PFSK-1 (cell line): ENCODE measurements at regions not wholly inside any gene's neighbourhood (a gene's known extent, or its start where the extent isn't known, plus 50 kb on each side); places are given as distances from the start of the nearest gene placed in this dataset.

Experiments
- FOXP2 ChIP-seq: optimal IDR thresholded peaks from 2 replicates; pipeline ENCODE3; 2011; ENCODE audit warnings: borderline replicate concordance, control low read depth, inconsistent platforms; ENCODE audit not compliant: insufficient read depth; ENCODE audit errors: extremely low read length, extremely low read depth
- POLR2AphosphoS5 ChIP-seq: IDR thresholded peaks from 2 replicates; pipeline ENCODE4 v1.6.1; 2012; ENCODE audit warnings: low read depth, mild to moderate bottlenecking, control low read depth, low read length, moderate library complexity
- REST ChIP-seq, 2 experiments: IDR thresholded peaks; 2 replicates each; pipeline versions ENCODE4 v1.6.1 to v1.8.0; 2011 to 2012; ENCODE audit warnings: low read depth in 2 of 2, low read length in 2 of 2, control low read depth in 1 of 2, inconsistent platforms in 1 of 2, mild to moderate bottlenecking in 1 of 2, moderate library complexity in 1 of 2; ENCODE audit not compliant: insufficient read depth in 1 of 2
- SIN3A ChIP-seq: IDR thresholded peaks from 2 replicates; pipeline ENCODE4 v1.6.1; 2012; ENCODE audit warnings: mild to moderate bottlenecking, low read length, moderate library complexity, borderline replicate concordance; ENCODE audit not compliant: insufficient read depth
- TAF1 ChIP-seq: IDR thresholded peaks from 2 replicates; pipeline ENCODE4 v1.6.1; 2012; ENCODE audit warnings: low read length, control low read depth, borderline replicate concordance; ENCODE audit not compliant: insufficient read depth

GRCh38 chr12:58314610-58315009, 373.2 kb downstream of the ATP23 start:
- TF ChIP-seq FOXP2 (no peak), SIN3A (no peak), TAF1 (no peak), POLR2AphosphoS5 (no peak)

- TF ChIP-seq FOXP2 = no peak
Observed at GRCh38 chr12:58316926-58317325, 375.6 kb downstream of the ATP23 start.

- no peak for TF ChIP-seq TAF1
- TF ChIP-seq FOXP2 = no peak
- no peak for TF ChIP-seq REST (IDR thresholded peaks at IDR 0.05; ENCODE audit: insufficient read depth in 1 of 2, low read depth in 2 of 2, low read length in 2 of 2)
- no peak for TF ChIP-seq SIN3A
- TF ChIP-seq POLR2AphosphoS5 = no peak
Observed at GRCh38 chr12:58321414-58321813, 380.0 kb downstream of the ATP23 start.

- TF ChIP-seq POLR2AphosphoS5 (no peak), REST (IDR thresholded peaks at IDR 0.05; ENCODE audit: insufficient read depth in 1 of 2, low read depth in 2 of 2, low read length in 2 of 2) (no peak), TAF1 (no peak), FOXP2 (no peak), SIN3A (no peak)
Observed at GRCh38 chr12:58323676-58324075, 382.3 kb downstream of the ATP23 start.

- TF ChIP-seq FOXP2 (no peak), POLR2AphosphoS5 (no peak), REST (IDR thresholded peaks at IDR 0.05; ENCODE audit: insufficient read depth in 1 of 2, low read depth in 2 of 2, low read length in 2 of 2) (no peak), SIN3A (no peak), TAF1 (no peak)
Observed at GRCh38 chr12:58325561-58325960, 384.2 kb downstream of the ATP23 start.

- TF ChIP-seq FOXP2 = no peak
- no peak for TF ChIP-seq SIN3A
- no peak for TF ChIP-seq TAF1
- no peak for TF ChIP-seq REST (IDR thresholded peaks at IDR 0.05; ENCODE audit: insufficient read depth in 1 of 2, low read depth in 2 of 2, low read length in 2 of 2)
- TF ChIP-seq POLR2AphosphoS5 = no peak
Observed at GRCh38 chr12:58326534-58326933, 385.2 kb downstream of the ATP23 start.
